22Rv1 (cell line): ENCODE measurements at regions not wholly inside any gene's neighbourhood (a gene's known extent, or its start where the extent isn't known, plus 50 kb on each side); places are given as distances from the start of the nearest gene placed in this dataset.

Source experiments
- CTCF ChIP-seq: fragments of 450-650 bp; IDR thresholded peaks from 2 replicates; pipeline ENCODE4 v1.5.1; 2017; ENCODE audit warnings: mild to moderate bottlenecking
- ZFX ChIP-seq: fragments of 450-650 bp; IDR thresholded peaks from 2 replicates; pipeline ENCODE4 v1.6.1; 2017; ENCODE audit warnings: antibody characterized with exemption, borderline replicate concordance

DNA sequence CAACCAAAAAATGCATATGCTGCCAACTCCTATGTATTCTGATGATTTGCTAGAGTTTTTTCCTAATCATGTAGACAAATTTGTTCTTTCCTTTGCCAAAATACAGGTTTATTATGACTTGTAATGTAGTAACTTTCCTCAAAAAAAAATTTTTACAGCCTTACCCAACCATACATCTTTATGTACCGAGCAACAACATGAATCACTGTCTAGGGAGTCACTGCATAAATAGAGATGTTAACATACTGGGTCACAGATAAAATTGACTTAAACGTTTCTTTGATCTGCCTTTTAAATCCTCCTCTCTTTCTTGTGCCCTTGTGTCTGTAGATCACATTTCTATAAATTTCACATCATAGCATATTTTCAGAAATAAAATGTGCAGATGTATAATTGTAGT lies 143.6 kb downstream of the MBD2 start:
- TF ChIP-seq CTCF: no peak
- TF ChIP-seq ZFX: no peak
